ENCODE measurements at regions not wholly inside any gene's neighbourhood (a gene's known extent, or its start where the extent isn't known, plus 50 kb on each side); places are given as distances from the start of the nearest gene placed in this dataset.

DNA sequence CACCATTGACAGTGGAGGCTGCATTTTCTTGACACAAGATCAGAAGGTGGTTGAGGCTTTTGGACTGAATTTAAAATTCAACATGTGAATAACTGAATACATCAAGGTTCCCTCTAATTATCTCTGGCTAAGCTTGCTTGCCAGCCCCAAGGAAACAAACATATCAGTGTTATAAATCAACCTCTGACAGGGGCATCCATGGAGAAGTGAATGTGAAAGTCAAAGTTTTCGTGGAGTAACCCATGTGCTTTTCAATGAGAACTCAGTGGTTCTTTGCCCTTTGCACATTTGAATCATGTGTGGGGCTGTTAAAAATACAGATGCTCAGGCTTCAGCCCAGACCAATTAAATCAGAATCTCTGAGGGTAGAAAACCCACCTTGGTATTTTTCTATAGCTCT lies 128.9 kb downstream of the LRRC70 start:
- no peaks in the 10 kb centered on the region for H3K27me3 ChIP-seq (ENCODE audit: insufficient read depth, low read length)
- H3K4me1 ChIP-seq (ENCODE audit: insufficient read depth, low read length, severe bottlenecking), result no peaks in the 10 kb centered on the region
- H3K27ac ChIP-seq (ENCODE audit: low read depth, low read length, poor library complexity, severe bottlenecking), result no peak overlapping the region
- H3K4me2 ChIP-seq (ENCODE audit: low read length), result no peak overlapping the region
- no peaks in the 10 kb centered on the region for H3K9me3 ChIP-seq (ENCODE audit: low read length)
- no peak overlapping the region for H3K9ac ChIP-seq (ENCODE audit: low read length)
- no peak for TF ChIP-seq EZH2 (IDR thresholded peaks at IDR 0.05; ENCODE audit: borderline replicate concordance, low read length)
- TF ChIP-seq, protein P1, sequence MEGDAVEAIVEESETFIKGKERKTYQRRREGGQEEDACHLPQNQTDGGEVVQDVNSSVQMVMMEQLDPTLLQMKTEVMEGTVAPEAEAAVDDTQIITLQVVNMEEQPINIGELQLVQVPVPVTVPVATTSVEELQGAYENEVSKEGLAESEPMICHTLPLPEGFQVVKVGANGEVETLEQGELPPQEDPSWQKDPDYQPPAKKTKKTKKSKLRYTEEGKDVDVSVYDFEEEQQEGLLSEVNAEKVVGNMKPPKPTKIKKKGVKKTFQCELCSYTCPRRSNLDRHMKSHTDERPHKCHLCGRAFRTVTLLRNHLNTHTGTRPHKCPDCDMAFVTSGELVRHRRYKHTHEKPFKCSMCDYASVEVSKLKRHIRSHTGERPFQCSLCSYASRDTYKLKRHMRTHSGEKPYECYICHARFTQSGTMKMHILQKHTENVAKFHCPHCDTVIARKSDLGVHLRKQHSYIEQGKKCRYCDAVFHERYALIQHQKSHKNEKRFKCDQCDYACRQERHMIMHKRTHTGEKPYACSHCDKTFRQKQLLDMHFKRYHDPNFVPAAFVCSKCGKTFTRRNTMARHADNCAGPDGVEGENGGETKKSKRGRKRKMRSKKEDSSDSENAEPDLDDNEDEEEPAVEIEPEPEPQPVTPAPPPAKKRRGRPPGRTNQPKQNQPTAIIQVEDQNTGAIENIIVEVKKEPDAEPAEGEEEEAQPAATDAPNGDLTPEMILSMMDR (IDR thresholded peaks at IDR 0.05; ENCODE audit: low read length), result no peak
- H3K4me3 ChIP-seq (ENCODE audit: low read depth, low read length, poor library complexity, severe bottlenecking), result no peak overlapping the region
- no peaks in the 10 kb centered on the region for H3K36me3 ChIP-seq (ENCODE audit: insufficient read depth, low read length)
- no peaks in the 10 kb centered on the region for H3K79me2 ChIP-seq (ENCODE audit: insufficient read depth, low read length)
- no peaks in the 10 kb centered on the region for H4K20me1 ChIP-seq (ENCODE audit: insufficient read depth, low read length)
- H2AFZ ChIP-seq (ENCODE audit: low read length), result no peak overlapping the region
- no peaks in the 10 kb centered on the region for H3K9me2 ChIP-seq (ENCODE audit: low read depth, low read length)
- no peaks in the 10 kb centered on the region for H3F3A ChIP-seq (ENCODE audit: insufficient read depth, low read length)

DNA sequence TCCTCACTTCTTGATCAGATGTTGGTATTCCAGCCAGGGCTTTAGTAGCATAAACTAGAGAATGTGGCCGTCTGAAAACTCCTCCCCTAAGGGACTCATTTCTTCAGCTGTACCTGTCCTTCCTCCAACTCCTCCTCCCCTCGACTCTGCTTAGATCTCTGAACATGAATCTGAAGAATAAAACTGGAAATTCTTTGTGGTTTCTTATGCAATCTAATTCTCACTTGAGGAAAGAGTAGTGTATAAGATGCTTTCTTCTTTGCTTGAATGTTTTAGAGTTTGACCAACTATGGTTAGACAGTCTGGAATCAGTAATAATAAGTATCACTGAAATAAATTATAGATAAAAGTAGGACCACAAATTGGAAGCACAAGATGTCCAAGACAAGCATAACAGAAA lies 128.5 kb downstream of the LRRC70 start:
- Histone ChIP-seq H3K9ac (ENCODE audit: low read length) (no peak overlapping the region), H3K9me2 (ENCODE audit: low read depth, low read length) (no peaks in the 10 kb centered on the region), H3K9me3 (ENCODE audit: low read length) (no peaks in the 10 kb centered on the region), H3F3A (ENCODE audit: insufficient read depth, low read length) (no peaks in the 10 kb centered on the region), H3K4me2 (ENCODE audit: low read length) (no peak overlapping the region), H4K20me1 (ENCODE audit: insufficient read depth, low read length) (no peaks in the 10 kb centered on the region), H3K27ac (ENCODE audit: low read depth, low read length, poor library complexity, severe bottlenecking) (no peak overlapping the region), H3K79me2 (ENCODE audit: insufficient read depth, low read length) (no peaks in the 10 kb centered on the region), H3K4me1 (ENCODE audit: insufficient read depth, low read length, severe bottlenecking) (no peaks in the 10 kb centered on the region), H3K36me3 (ENCODE audit: insufficient read depth, low read length) (no peaks in the 10 kb centered on the region), H2AFZ (ENCODE audit: low read length) (no peak overlapping the region), H3K4me3 (ENCODE audit: low read depth, low read length, poor library complexity, severe bottlenecking) (no peak overlapping the region), H3K27me3 (ENCODE audit: insufficient read depth, low read length) (no peaks in the 10 kb centered on the region)
- TF ChIP-seq EZH2 (IDR thresholded peaks at IDR 0.05; ENCODE audit: borderline replicate concordance, low read length), result no peak
- TF ChIP-seq, protein P1 (IDR thresholded peaks at IDR 0.05; ENCODE audit: low read length), result no peak

DNA sequence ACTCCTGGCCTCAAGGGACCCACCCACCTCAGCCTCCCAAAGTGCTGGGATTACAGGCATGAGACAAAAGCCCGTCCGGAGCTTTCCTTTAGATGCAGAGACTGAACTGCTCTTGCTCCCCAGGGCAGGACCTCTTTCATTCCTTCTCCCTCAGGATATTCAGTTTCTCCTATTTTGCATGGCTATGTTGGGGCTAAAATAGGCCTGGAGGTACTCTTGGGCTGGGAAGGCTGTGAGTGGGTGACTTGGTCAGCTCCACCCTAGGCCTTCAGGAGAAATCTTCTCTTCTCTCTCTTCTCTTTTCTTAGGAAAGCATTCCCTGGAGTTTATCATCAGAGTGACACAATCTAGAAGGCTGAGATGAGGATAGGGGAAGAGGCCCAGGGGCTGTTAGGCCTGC lies 126.4 kb downstream of the LRRC70 start:
- Histone ChIP-seq H3K9me2 (ENCODE audit: low read depth, low read length) (no peaks in the 10 kb centered on the region), H3K27me3 (ENCODE audit: insufficient read depth, low read length) (no peaks in the 10 kb centered on the region), H3K9me3 (ENCODE audit: low read length) (no peaks in the 10 kb centered on the region), H3K27ac (ENCODE audit: low read depth, low read length, poor library complexity, severe bottlenecking) (no peak overlapping the region), H3K36me3 (ENCODE audit: insufficient read depth, low read length) (no peaks in the 10 kb centered on the region), H4K20me1 (ENCODE audit: insufficient read depth, low read length) (no peaks in the 10 kb centered on the region), H3K4me3 (ENCODE audit: low read depth, low read length, poor library complexity, severe bottlenecking) (no peak overlapping the region), H3K4me1 (ENCODE audit: insufficient read depth, low read length, severe bottlenecking) (no peaks in the 10 kb centered on the region), H3K4me2 (ENCODE audit: low read length) (no peak overlapping the region), H3K79me2 (ENCODE audit: insufficient read depth, low read length) (no peaks in the 10 kb centered on the region), H2AFZ (ENCODE audit: low read length) (no peak overlapping the region), H3F3A (ENCODE audit: insufficient read depth, low read length) (no peaks in the 10 kb centered on the region), H3K9ac (ENCODE audit: low read length) (no peak overlapping the region)
- TF ChIP-seq EZH2 (IDR thresholded peaks at IDR 0.05; ENCODE audit: borderline replicate concordance, low read length), result no peak
- TF ChIP-seq, protein P1 (IDR thresholded peaks at IDR 0.05; ENCODE audit: low read length), result no peak

Measured in OCI-LY1 (cell line).